ENCODE measurements at regions not wholly inside any gene's neighbourhood (a gene's known extent, or its start where the extent isn't known, plus 50 kb on each side); places are given as distances from the start of the nearest gene placed in this dataset.
A peak's percentile ranks its signal among the peaks of the same experiment; 100 is the strongest.

DNA sequence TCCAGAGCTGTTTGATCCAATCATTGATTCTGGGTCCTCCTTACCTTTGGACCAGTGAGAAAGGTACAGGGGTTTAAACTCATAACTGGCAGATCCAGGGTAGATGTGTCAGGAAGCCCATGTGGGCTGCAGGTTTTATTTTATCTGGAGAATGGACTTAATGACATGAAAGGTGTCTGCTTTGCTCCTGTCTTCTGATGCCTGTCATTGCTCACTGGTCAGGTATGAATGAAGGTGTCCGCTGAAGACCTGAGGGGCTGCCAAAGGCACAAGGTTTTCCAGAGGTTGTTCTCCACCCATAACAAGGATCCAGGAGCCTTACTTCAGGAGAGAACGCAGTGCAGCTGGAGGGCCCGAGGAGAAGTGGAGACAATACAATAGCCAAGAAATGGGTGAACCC is 74.2 kb downstream of the CHRNA1 start:
- ChIA-PET CTCF (interaction anchor here (3.3 to 4.6 kb wide), 2 partner anchors 10 to 228 kb away, joined by 17 to 46 read pairs; no protein-coding TSS in a partner anchor), POLR2A (no interaction called here), RAD21 (ENCODE audit: low non-redundant PET in 1 of 2, low total read pairs in 2 of 2, uncharacterized antibody in 2 of 2, unreplicated experiment in 2 of 2) (no interaction called here)
- Histone ChIP-seq H3K27me3 (ENCODE audit: insufficient read depth, low read length) (no peaks in the 10 kb centered on the region), H3K9me2 (ENCODE audit: insufficient read depth) (no peaks in the 10 kb centered on the region), H3K79me2 (ENCODE audit: insufficient read depth, low read length) (no peaks in the 10 kb centered on the region), H3K4me1 (ENCODE audit: control insufficient read depth in 1 of 2, insufficient read depth in 2 of 2, low read length in 2 of 2) (no peaks in the 10 kb centered on the region), H3K27ac (ENCODE audit: low read depth, low read length) (no peak overlapping the region), H3K4me2 (ENCODE audit: low read length) (no peak overlapping the region), H3K9me3 (ENCODE audit: control insufficient read depth in 1 of 2, insufficient read depth in 1 of 2, low read depth in 1 of 2, low read length in 2 of 2) (no peaks in the 10 kb centered on the region), H4K20me1 (ENCODE audit: insufficient read depth) (no peaks in the 10 kb centered on the region), H2AFZ (ENCODE audit: low read depth, low read length, poor library complexity, severe bottlenecking) (no peak overlapping the region), H3K4me3 (replicated peaks in 1 of 2; ENCODE audit: low read depth in 1 of 2, low read length in 2 of 2) (no peak overlapping the region), H3K9ac (ENCODE audit: low read length) (no peak overlapping the region), H3K36me3 (ENCODE audit: control insufficient read depth in 1 of 2, insufficient read depth in 2 of 2, low read length in 2 of 2) (no peaks in the 10 kb centered on the region)
- TF ChIP-seq, protein P1, sequence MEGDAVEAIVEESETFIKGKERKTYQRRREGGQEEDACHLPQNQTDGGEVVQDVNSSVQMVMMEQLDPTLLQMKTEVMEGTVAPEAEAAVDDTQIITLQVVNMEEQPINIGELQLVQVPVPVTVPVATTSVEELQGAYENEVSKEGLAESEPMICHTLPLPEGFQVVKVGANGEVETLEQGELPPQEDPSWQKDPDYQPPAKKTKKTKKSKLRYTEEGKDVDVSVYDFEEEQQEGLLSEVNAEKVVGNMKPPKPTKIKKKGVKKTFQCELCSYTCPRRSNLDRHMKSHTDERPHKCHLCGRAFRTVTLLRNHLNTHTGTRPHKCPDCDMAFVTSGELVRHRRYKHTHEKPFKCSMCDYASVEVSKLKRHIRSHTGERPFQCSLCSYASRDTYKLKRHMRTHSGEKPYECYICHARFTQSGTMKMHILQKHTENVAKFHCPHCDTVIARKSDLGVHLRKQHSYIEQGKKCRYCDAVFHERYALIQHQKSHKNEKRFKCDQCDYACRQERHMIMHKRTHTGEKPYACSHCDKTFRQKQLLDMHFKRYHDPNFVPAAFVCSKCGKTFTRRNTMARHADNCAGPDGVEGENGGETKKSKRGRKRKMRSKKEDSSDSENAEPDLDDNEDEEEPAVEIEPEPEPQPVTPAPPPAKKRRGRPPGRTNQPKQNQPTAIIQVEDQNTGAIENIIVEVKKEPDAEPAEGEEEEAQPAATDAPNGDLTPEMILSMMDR (IDR thresholded peaks at IDR 0.05 in 2 of 3, conservative IDR thresholded peaks at IDR 0.05 in 1 of 3; ENCODE audit: borderline replicate concordance in 1 of 3, insufficient read depth in 1 of 3, low read depth in 2 of 3, low read length in 2 of 3), result no peak
- TF ChIP-seq CBX3 (IDR thresholded peaks at IDR 0.05; ENCODE audit: low read depth) (no peak), FOSL1 (IDR thresholded peaks at IDR 0.05; ENCODE audit: low read depth) (no peak)
- DNase-seq (ENCODE audit: low read depth, low spot score) (no peak), ATAC-seq (no peak)
- intact Hi-C loops (cut with micrococcal nuclease), result no loop called here
- no TSS peak for BruUV-seq (replicated peaks)

DNA sequence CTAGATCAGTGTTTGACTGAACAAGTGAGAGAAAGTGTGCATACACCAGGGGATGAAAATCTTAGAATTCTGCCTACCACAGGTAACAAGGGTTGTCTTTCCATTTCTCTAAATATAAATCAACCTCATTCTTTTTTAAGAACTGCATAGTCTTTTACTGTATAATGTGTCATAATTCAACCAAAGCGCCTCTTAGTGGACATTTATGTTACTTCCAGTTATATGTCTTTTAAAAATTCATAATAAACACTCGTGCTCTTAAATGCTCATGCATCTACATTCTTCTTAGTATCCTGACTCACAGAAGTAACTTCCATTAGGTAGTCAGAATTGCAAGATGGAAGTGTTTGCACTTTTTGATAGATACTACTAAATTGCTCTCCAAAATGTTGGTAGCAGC is 76.2 kb downstream of the CHRNA1 start:
- H3K27me3 ChIP-seq (ENCODE audit: insufficient read depth, low read length), result 0 out of 2 replicates have a peak, but pooled peaks cover 4% of the 10 kb centered on the region
- DNase-seq (ENCODE audit: low read depth, low spot score), result peak; percentile 8
- H3K4me1 ChIP-seq (ENCODE audit: control insufficient read depth in 1 of 2, insufficient read depth in 2 of 2, low read length in 2 of 2), result no peaks in the 10 kb centered on the region
- no peak overlapping the region for H3K4me2 ChIP-seq (ENCODE audit: low read length)
- H4K20me1 ChIP-seq (ENCODE audit: insufficient read depth), result no peaks in the 10 kb centered on the region
- intact Hi-C loops (cut with micrococcal nuclease), result loop anchor here (1.0 kb wide), 1 partner anchor 226 kb away; no protein-coding TSS in a partner anchor
- no peaks in the 10 kb centered on the region for H3K9me2 ChIP-seq (ENCODE audit: insufficient read depth)
- no peak overlapping the region for H3K9ac ChIP-seq (ENCODE audit: low read length)
- H3K9me3 ChIP-seq (ENCODE audit: control insufficient read depth in 1 of 2, insufficient read depth in 1 of 2, low read depth in 1 of 2, low read length in 2 of 2), result no peaks in the 10 kb centered on the region
- no peaks in the 10 kb centered on the region for H3K79me2 ChIP-seq (ENCODE audit: insufficient read depth, low read length)
- no TSS peak for BruUV-seq (replicated peaks)
- no peak overlapping the region for H2AFZ ChIP-seq (ENCODE audit: low read depth, low read length, poor library complexity, severe bottlenecking)
- H3K27ac ChIP-seq (ENCODE audit: low read depth, low read length), result no peak overlapping the region
- no peaks in the 10 kb centered on the region for H3K36me3 ChIP-seq (ENCODE audit: control insufficient read depth in 1 of 2, insufficient read depth in 2 of 2, low read length in 2 of 2)
- peak; percentile 65 for ATAC-seq
- CTCF ChIA-PET, result interaction anchor here (1.0 to 4.6 kb wide), 9 partner anchors 8 to 226 kb away, joined by 3 to 46 read pairs (median 8); no protein-coding TSS in a partner anchor
- RAD21 ChIA-PET (ENCODE audit: low non-redundant PET in 1 of 2, low total read pairs in 2 of 2, uncharacterized antibody in 2 of 2, unreplicated experiment in 2 of 2), result interaction anchor here (0.8 to 2.4 kb wide), 2 partner anchors 225 kb away, joined by 3 to 10 read pairs; no protein-coding TSS in a partner anchor
- no peak overlapping the region for H3K4me3 ChIP-seq (replicated peaks in 1 of 2; ENCODE audit: low read depth in 1 of 2, low read length in 2 of 2)
- POLR2A ChIA-PET, result no interaction called here
- TF ChIP-seq, protein P2, sequence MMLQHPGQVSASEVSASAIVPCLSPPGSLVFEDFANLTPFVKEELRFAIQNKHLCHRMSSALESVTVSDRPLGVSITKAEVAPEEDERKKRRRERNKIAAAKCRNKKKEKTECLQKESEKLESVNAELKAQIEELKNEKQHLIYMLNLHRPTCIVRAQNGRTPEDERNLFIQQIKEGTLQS (IDR thresholded peaks at IDR 0.05), result no peak
- no peak for TF ChIP-seq POLR2A (IDR thresholded peaks at IDR 0.05; ENCODE audit: borderline replicate concordance, extremely low read depth, insufficient read depth, insufficient read length)
- no peak for TF ChIP-seq CEBPB (IDR thresholded peaks at IDR 0.05; ENCODE audit: low read depth)
- no peak for TF ChIP-seq YY1 (IDR thresholded peaks at IDR 0.05; ENCODE audit: extremely low read depth, insufficient replicate concordance, low read depth, low read length)
- peak; percentile 48 for TF ChIP-seq RAD21 (IDR thresholded peaks at IDR 0.05; ENCODE audit: low read depth)
- TF ChIP-seq, protein P3, sequence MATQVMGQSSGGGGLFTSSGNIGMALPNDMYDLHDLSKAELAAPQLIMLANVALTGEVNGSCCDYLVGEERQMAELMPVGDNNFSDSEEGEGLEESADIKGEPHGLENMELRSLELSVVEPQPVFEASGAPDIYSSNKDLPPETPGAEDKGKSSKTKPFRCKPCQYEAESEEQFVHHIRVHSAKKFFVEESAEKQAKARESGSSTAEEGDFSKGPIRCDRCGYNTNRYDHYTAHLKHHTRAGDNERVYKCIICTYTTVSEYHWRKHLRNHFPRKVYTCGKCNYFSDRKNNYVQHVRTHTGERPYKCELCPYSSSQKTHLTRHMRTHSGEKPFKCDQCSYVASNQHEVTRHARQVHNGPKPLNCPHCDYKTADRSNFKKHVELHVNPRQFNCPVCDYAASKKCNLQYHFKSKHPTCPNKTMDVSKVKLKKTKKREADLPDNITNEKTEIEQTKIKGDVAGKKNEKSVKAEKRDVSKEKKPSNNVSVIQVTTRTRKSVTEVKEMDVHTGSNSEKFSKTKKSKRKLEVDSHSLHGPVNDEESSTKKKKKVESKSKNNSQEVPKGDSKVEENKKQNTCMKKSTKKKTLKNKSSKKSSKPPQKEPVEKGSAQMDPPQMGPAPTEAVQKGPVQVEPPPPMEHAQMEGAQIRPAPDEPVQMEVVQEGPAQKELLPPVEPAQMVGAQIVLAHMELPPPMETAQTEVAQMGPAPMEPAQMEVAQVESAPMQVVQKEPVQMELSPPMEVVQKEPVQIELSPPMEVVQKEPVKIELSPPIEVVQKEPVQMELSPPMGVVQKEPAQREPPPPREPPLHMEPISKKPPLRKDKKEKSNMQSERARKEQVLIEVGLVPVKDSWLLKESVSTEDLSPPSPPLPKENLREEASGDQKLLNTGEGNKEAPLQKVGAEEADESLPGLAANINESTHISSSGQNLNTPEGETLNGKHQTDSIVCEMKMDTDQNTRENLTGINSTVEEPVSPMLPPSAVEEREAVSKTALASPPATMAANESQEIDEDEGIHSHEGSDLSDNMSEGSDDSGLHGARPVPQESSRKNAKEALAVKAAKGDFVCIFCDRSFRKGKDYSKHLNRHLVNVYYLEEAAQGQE (IDR thresholded peaks at IDR 0.05; ENCODE audit: low read depth), result no peak
- no peak for TF ChIP-seq FOSL1 (IDR thresholded peaks at IDR 0.05; ENCODE audit: low read depth)
- no peak for TF ChIP-seq EZH2 (IDR thresholded peaks at IDR 0.05)
- TF ChIP-seq, protein P1 (IDR thresholded peaks at IDR 0.05 in 2 of 3, conservative IDR thresholded peaks at IDR 0.05 in 1 of 3; ENCODE audit: borderline replicate concordance in 1 of 3, insufficient read depth in 1 of 3, low read depth in 2 of 3, low read length in 2 of 3), result peak; percentile 25 to 61 (median 55); a peak in 3 of 6 replicates
